CD4-positive, alpha-beta T cell treated with Interleukin-21 for 1 hour (primary cell): ENCODE measurements at regions not wholly inside any gene's neighbourhood (a gene's known extent, or its start where the extent isn't known, plus 50 kb on each side); places are given as distances from the start of the nearest gene placed in this dataset.

Experiments used
- DNase-seq: peaks from one replicate; pipeline ENCODE4 v3.0.0-alpha.2; 2020

GRCh38 chr9:126095546-126096190 lies 231.0 kb upstream of the MVB12B start:
- DNase-seq, result no peak

DNA sequence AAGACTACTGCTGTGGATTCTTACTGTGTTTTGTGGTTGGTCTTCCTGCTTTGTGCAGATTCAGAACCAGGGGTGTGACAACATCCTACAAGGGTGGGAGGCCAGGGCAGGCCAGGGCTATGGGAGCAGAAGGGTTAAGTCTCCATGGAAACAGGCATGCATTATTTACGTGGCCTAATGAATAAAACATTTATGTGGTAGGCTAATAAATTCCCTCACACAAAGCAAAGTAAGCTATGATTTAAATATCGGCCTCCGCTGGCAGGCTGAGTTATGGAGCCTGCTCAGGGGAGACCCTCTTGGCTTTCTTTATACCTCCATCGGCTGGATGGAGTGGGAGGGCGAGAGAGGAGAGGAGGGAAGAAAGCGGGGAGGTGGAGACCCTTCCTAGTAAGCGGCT lies 230.3 kb upstream of the MVB12B start:
- DNase-seq, result no peak

GRCh38 chr9:126097679-126098078 lies 228.9 kb upstream of the MVB12B start:
- no peak for DNase-seq

GRCh38 chr9:126106404-126106803 lies 220.2 kb upstream of the MVB12B start:
- DNase-seq, result no peak

DNA sequence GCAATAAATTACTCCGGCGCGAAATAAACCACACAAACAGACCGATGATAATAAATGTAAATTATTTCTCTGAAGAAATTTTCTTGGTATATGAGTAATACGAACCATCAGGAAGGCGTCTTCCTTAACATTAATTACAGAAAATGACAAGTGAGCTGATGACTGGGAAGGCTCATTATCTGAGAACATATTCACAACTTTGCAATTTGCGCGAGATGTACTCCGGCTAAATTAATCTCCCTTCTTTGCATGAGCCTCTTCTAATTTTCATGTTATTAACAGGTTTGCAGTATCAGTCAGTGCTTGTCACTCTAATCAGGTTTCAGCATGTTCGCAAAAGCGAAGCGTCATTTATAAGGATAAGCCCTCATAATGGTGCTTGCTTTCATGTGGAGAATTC lies 218.9 kb upstream of the MVB12B start:
- no peak for DNase-seq

DNA sequence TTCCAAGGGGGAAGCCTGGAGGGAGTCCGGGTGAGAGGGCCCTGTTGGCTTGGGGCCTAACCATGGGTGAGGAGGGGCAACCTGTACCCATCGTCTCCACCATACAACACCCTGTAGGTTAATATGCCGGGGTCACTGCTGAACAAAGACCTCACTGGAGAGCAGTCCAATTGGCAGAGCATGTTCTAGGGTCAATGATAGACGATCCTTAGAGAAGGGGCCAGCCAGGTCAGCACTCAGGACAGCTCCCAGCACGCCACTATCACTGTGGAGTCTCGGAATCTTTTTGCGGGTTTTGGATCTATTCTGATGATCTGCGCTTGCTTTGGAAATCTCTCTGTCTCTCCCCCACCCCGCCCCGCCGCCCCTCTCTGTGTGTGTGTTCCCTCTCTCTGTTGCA lies 218.4 kb upstream of the MVB12B start:
- no peak for DNase-seq

GRCh38 chr9:126109575-126109974 lies 217.1 kb upstream of the MVB12B start:
- no peak for DNase-seq

- DNase-seq, result no peak
Observed at GRCh38 chr9:126111556-126111955, 215.1 kb upstream of the MVB12B start.

DNA sequence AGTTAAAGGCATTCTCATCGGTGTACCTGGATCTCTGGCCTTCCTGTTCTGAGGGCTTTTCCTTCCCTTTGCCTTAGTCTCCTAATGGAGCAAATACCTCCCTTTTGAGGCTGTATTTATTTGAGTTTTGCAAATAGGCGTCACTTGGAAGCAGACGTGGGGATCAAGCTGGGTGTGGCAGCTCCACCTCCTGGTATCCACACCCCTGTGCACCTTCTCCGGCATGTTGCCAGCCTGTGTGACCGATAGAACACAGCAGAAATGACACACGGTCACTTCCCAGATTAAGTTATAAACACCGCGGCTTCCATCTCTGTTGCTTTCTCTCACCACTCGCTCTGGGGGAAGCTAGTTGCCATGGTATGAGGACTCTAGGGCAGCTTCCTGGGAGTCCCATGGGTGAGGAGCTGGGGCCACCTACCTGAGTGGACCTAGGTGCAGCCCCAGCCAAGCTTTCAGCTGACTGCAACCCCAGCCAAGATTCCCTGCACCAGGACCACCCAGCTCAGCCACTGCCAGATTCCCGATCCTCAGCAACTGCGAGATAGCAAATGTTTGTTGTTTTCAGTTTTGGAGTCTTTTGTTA lies 214.4 kb upstream of the MVB12B start:
- DNase-seq, result no peak

- DNase-seq, result no peak
Observed at GRCh38 chr9:126113176-126113575, 213.5 kb upstream of the MVB12B start.

DNA sequence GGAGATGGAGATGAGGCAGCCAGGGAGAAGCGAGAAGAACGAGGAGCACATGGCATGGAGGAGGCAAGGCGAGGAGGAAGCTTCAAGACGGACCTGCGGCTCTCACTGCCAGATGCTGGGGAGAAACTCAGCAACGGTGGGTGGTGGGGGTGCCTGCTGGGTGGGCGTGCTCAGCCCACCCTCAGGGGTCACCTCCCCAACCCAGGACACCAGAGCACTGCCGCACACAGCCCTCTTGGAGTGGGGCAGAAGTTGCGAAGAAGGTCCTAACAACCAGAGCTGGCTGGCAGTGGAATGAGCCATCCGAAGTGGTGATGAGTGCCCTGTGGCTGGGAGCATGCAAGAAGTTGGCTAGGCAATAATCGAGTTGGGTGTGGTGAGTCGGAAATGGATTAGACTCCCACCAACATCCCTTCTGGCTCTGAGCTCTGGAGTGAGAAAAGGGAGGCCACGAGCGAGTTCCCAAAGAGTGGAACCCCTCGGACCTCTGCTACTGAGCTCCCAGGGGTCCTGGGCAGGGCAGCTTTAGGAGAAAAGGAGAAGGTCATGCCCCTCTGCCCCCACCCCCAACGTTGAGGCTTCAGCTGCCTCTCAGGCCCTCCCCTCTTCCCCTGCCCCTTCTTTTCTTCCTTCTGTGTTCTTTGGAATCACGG lies 212.7 kb upstream of the MVB12B start:
- no peak for DNase-seq

GRCh38 chr9:126114409-126114760 lies 212.2 kb upstream of the MVB12B start:
- DNase-seq, result no peak

DNA sequence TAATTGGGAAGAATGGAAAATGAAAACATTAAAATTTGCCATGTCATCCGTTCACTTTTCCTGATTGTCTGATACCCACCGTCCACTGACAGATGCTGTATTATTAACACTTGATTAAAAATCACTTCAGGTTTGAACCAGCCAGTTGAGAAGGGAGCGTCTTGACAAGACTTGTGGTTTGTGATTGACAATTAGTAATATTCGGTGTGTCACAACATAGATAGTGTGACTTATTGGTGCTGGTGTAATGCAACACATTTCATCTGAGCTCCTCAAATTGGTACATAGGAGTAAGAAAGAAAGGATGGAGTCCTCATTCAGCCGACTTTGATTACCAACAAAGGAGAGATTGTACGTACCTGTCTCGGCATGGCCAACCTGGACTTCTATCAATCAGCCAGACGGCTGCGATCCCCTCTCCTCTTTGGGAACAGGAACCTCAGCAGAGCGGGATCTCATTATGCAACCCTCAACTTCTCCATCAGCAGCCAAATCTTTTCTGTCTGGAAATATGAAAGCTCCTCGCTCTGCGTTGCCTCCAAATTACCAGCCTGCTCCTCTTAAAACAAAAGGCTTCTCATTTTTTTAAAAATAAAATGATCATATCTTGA lies 211.7 kb upstream of the MVB12B start:
- DNase-seq, result no peak

GRCh38 chr9:126116351-126117157 lies 210.1 kb upstream of the MVB12B start:
- DNase-seq, result no peak

GRCh38 chr9:126117158-126117425 lies 209.5 kb upstream of the MVB12B start:
- no peak for DNase-seq

- no peak for DNase-seq
Observed at GRCh38 chr9:126117631-126118030, 209.0 kb upstream of the MVB12B start.

DNA sequence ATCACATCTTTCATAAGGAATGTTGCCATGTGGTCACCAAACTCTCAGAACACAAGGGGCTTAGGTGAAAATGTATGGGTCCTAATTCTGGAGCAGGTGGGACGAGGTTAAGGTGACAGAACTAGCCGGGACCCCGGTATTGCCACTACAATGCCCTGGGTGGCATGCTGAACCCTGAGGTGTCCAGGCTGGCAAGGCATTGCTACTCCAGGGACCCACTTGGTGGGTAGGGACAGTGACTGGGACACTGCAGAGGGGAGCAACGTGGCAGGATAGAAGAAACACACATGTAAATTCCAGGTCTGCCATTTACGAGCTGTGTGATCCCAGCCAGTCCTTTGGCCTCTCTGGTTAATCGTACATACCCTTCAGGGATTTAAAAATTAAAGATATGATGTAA lies 206.9 kb upstream of the MVB12B start:
- DNase-seq, result no peak

- DNase-seq, result no peak
Observed at GRCh38 chr9:126122901-126123616, 203.6 kb upstream of the MVB12B start.

GRCh38 chr9:126123927-126124326 lies 202.7 kb upstream of the MVB12B start:
- DNase-seq, result no peak

GRCh38 chr9:126125177-126125576 lies 201.5 kb upstream of the MVB12B start:
- DNase-seq, result no peak

GRCh38 chr9:126125577-126125976 lies 201.1 kb upstream of the MVB12B start:
- no peak for DNase-seq

GRCh38 chr9:126125992-126126409 lies 200.6 kb upstream of the MVB12B start:
- DNase-seq, result no peak

GRCh38 chr9:126126807-126127206 lies 199.8 kb upstream of the MVB12B start:
- DNase-seq, result no peak
